A549 (cell line): ENCODE measurements at regions not wholly inside any gene's neighbourhood (a gene's known extent, or its start where the extent isn't known, plus 50 kb on each side); places are given as distances from the start of the nearest gene placed in this dataset.

ENCODE experiments used
- ATAC-seq, 2 experiments: fragments of 200-7000 bp in 1 of 2; fragments of >200 bp in 1 of 2; cut with Nextera tagmentation in 1 of 2; cut with Tn5 transposase in 1 of 2; 3 replicates each; pipeline versions ENCODE4 v1.8.0 to v1.9.1; 2018 to 2020; ENCODE audit warnings: mild to moderate bottlenecking in 1 of 2, moderate library complexity in 1 of 2
- CTCF ChIA-PET: fragments of 300-600 bp; sonication (Branson Sonifier 250); formaldehyde crosslinking; extraction: SDS; loops from one replicate; lab custom pipeline; 2021; ENCODE audit warnings: antibody characterized with exemption, inconsistent platforms; lab: Yijun Ruan, JAX
- POLR2A ChIA-PET: fragments of 350-600 bp; formaldehyde crosslinking; extraction: SDS; loops from one replicate; lab custom pipeline; 2021; ENCODE audit warnings: antibody characterized with exemption, inconsistent platforms; lab: Yijun Ruan, JAX
- DNase-seq, 2 experiments: peaks; one replicate each; pipeline versions ENCODE4 v3.0.0 to v3.0.0-alpha.2; 2011 to 2016; ENCODE audit warnings: low read depth in 1 of 2, low spot score in 1 of 2
- FAIRE-seq: peaks from 2 replicates; lab custom pipeline; 2011; peaks lifted over from hg19 to GRCh38; lab: Jason Lieb, UNC
- H3K27ac ChIP-seq, 2 experiments: fragments of >200 bp; sonication (Bioruptor Twin); formaldehyde crosslinking; 3 replicates each; pipeline ENCODE4 v1.5.1; 2016 to 2017
- H3K4me1 ChIP-seq: fragments of >200 bp; sonication (Bioruptor Twin); formaldehyde crosslinking; 3 replicates; pipeline ENCODE4 v1.6.1; 2016
- H3K4me2 ChIP-seq: fragments of >200 bp; sonication (Bioruptor Twin); formaldehyde crosslinking; 3 replicates; pipeline ENCODE4 v1.6.1; 2016
- H3K4me3 ChIP-seq: fragments of >200 bp; sonication (Bioruptor Twin); formaldehyde crosslinking; 3 replicates; pipeline ENCODE4 v1.5.1; 2016
- H3K9me3 ChIP-seq: fragments of >200 bp; sonication (Bioruptor Twin); formaldehyde crosslinking; 3 replicates; pipeline ENCODE4 v1.6.1; 2016
- BHLHE40 ChIP-seq: IDR thresholded peaks from 2 replicates; pipeline ENCODE4 v1.6.1; 2012; ENCODE audit warnings: low read depth, low read length, inconsistent platforms
- CBX2 ChIP-seq: fragments of 200-600 bp; sonication (generic); IDR thresholded peaks from 2 replicates; pipeline ENCODE4 v1.6.1; 2016; ENCODE audit warnings: low read depth, mild to moderate bottlenecking, borderline replicate concordance
- CBX8 ChIP-seq: fragments of 200-600 bp; sonication (generic); IDR thresholded peaks from 2 replicates; pipeline ENCODE4 v1.6.1; 2016
- CEBPB ChIP-seq, 2 experiments: fragments of >200 bp in 1 of 2; sonication (Bioruptor Twin) in 1 of 2; formaldehyde crosslinking in 1 of 2; IDR thresholded peaks; 2 replicates each; pipeline ENCODE4 v1.6.1; 2012 to 2016
- EHF ChIP-seq: fragments of 250-450 bp; sonication (Bioruptor Pico); IDR thresholded peaks from 2 replicates; pipeline ENCODE4 v1.5.0; 2020; ENCODE audit warnings: mild to moderate bottlenecking
- GATA3 ChIP-seq: IDR thresholded peaks from 2 replicates; pipeline ENCODE4 v1.6.1; 2012; ENCODE audit warnings: borderline replicate concordance
- HES2 ChIP-seq: fragments of >200 bp; sonication (Bioruptor Twin); formaldehyde crosslinking; IDR thresholded peaks from 2 replicates; pipeline ENCODE4 v1.6.1; 2016
- HMGXB4 ChIP-seq: fragments of 250-450 bp; sonication (Bioruptor Pico); IDR thresholded peaks from 2 replicates; pipeline ENCODE4 v1.5.0; 2021; ENCODE audit warnings: mild to moderate bottlenecking, moderate library complexity, borderline replicate concordance
- HOXB5 ChIP-seq: fragments of 250-450 bp; sonication (Bioruptor Pico); IDR thresholded peaks from 2 replicates; pipeline ENCODE4 v1.5.0; 2020; ENCODE audit warnings: mild to moderate bottlenecking, moderate library complexity
- MAZ ChIP-seq: fragments of 150-350 bp; IDR thresholded peaks from 2 replicates; pipeline ENCODE4 v1.6.1; 2014; ENCODE audit warnings: antibody characterized with exemption, low read depth, low read length, borderline replicate concordance
- PBX3 ChIP-seq: IDR thresholded peaks from 2 replicates; pipeline ENCODE4 v1.6.1; 2012
- RARB ChIP-seq: fragments of 250-450 bp; sonication (Bioruptor Pico); IDR thresholded peaks from 2 replicates; pipeline ENCODE4 v1.8.0; 2021; ENCODE audit warnings: mild to moderate bottlenecking, moderate library complexity
- RCOR1 ChIP-seq: fragments of 150-350 bp; IDR thresholded peaks from 2 replicates; pipeline ENCODE4 v1.6.1; 2014; ENCODE audit warnings: antibody characterized with exemption, low read length, low read depth
- REST ChIP-seq: fragments of 200-600 bp; sonication (generic); IDR thresholded peaks from 2 replicates; pipeline ENCODE4 v1.6.1; 2016; ENCODE audit warnings: antibody characterized with exemption, mild to moderate bottlenecking, moderate library complexity
- RNF2 ChIP-seq: fragments of 200-600 bp; sonication (generic); IDR thresholded peaks from 2 replicates; pipeline ENCODE4 v1.6.1; 2016; ENCODE audit warnings: low read depth, mild to moderate bottlenecking, antibody characterized with exemption, moderate library complexity, borderline replicate concordance
- USF2 ChIP-seq: fragments of 450-650 bp; IDR thresholded peaks from 2 replicates; pipeline ENCODE4 v1.6.1; 2014; ENCODE audit warnings: antibody characterized with exemption
- ZC3H11A ChIP-seq: fragments of 450-650 bp; IDR thresholded peaks from 2 replicates; pipeline ENCODE4 v1.6.1; 2014; ENCODE audit warnings: antibody characterized with exemption, mild to moderate bottlenecking
- ZSCAN20 ChIP-seq: fragments of 250-450 bp; sonication (Bioruptor Pico); IDR thresholded peaks from 2 replicates; pipeline ENCODE4 v1.8.0; 2022; ENCODE audit warnings: mild to moderate bottlenecking, moderate library complexity
- WGBS: methylation state at CpG from one replicate; pipeline ENCODE4 v1.1.6; 2017; ENCODE audit errors: missing lambda C conversion rate; 5-methylcytosine and 5-hydroxymethylcytosine counted together

DNA sequence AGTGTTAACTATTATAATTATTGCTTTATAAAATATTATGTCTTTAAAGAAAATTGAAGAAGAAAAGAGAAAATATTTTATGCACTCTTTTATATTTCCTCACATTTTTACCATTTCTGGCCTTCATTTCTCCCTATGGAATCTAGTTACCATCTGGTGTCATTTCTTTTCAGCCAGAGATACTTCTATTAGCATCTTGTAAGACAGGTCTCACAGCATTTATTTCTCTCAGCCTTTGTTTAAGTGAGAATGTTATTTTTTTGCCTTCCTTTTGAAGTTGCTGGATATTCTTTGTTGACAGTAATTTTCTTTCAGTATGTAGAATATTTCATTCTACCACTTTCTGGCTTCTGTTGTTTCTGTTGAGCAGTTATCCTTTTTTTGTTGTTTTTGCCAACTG, 652.1 kb upstream of the CITED2 start:
- Histone ChIP-seq H3K4me2 (no peak overlapping the region), H3K4me3 (no peak overlapping the region), H3K9me3 (no peaks in the 10 kb centered on the region), H3K4me1 (no peaks in the 10 kb centered on the region), H3K27ac (no peak overlapping the region)
- FAIRE-seq: no peak
- TF ChIP-seq EHF (CRISPR knock-in tag): no peak
- no peak for TF ChIP-seq HMGXB4 (CRISPR knock-in tag)
- no peak for TF ChIP-seq ZC3H11A
- TF ChIP-seq CBX2: no peak
- TF ChIP-seq ZSCAN20: no peak
- ChIA-PET POLR2A (no interaction called here), CTCF (no interaction called here)
- ATAC-seq: no peak
- no peak for DNase-seq

- TF ChIP-seq RCOR1 (no peak), CBX2 (no peak), GATA3 (no peak), EHF (CRISPR knock-in tag) (no peak), HES2 (no peak), USF2 (no peak), CBX8 (no peak), BHLHE40 (no peak)
- TF ChIP-seq, all 56 proteins: peak for 0
- Histone ChIP-seq H3K4me2 (no peak overlapping the region), H3K4me3 (no peak overlapping the region), H3K9me3 (no peaks in the 10 kb centered on the region), H3K27ac (no peak overlapping the region), H3K4me1 (no peaks in the 10 kb centered on the region)
- FAIRE-seq (no peak), DNase-seq (no peak), ATAC-seq (no peak)
- WGBS: 93% methylated on average over 1 of the region's 1 CpG
- ChIA-PET CTCF (no interaction called here), POLR2A (no interaction called here)
Observed at GRCh38 chr6:140025171-140025570, 650.7 kb upstream of the CITED2 start.

DNA sequence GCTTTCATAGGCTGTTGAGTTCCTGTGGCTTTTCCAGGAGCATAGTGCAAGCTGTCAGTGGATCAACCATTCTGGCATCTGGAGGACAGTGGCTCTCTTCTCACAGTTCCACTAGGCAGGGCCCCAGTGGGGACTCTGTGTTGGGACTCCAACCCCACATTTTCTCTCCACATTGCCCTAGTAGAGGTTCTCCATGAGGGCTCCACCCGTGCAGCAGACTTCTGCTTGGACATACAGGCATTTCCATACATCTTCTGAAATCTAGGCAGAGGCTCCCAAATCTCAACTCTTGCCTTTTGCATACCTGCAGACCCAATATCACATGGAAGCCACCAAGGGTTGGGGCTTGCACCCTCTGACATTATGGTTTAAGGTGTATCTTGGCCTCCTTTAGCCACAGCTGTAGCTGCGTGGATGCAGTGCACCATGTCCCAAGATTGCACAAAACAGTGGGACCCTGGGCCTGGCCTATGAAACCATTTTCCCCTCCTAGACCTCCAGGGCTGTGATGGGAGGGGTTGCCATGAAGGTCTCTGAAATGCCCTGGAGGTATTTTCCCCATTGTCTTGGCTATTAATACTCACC, 645.9 kb upstream of the CITED2 start:
- ATAC-seq (no peak), DNase-seq (no peak), FAIRE-seq (no peak)
- peaks cover 2% of the 10 kb centered on the region; the same call in 1 of the 3 replicates for H3K9me3 ChIP-seq
- ChIA-PET CTCF (interaction anchor here (0.9 kb wide), 1 partner anchor 431 kb away, joined by 4 read pairs; no protein-coding TSS in a partner anchor), POLR2A (no interaction called here)
- TF ChIP-seq HOXB5 (CRISPR knock-in tag) (no peak), PBX3 (no peak), ZC3H11A (no peak), REST (no peak), RNF2 (no peak), HES2 (no peak), USF2 (no peak), MAZ (no peak), RARB (CRISPR knock-in tag) (no peak), BHLHE40 (no peak), CEBPB (IDR thresholded peaks at IDR 0.05) (no peak)
- 31% methylated on average over 2 of the region's 2 CpGs for WGBS
- H3K4me2 ChIP-seq: no peak overlapping the region
- no peak overlapping the region for H3K4me3 ChIP-seq
- no peaks in the 10 kb centered on the region for H3K4me1 ChIP-seq
- no peak overlapping the region for H3K27ac ChIP-seq
